Skin epidermis (tissue), 12 donors: ENCODE measurements at regions not wholly inside any gene's neighbourhood (a gene's known extent, or its start where the extent isn't known, plus 50 kb on each side); places are given as distances from the start of the nearest gene placed in this dataset.

Experiments
- H3K27ac ChIP-seq, 21 experiments: fragments of 200-600 bp; sonication (generic) in 11 of 21; one replicate each; pipeline ENCODE4 v1.5.0; 2020; ENCODE audit warnings: mild to moderate bottlenecking in 3 of 21, inconsistent platforms in 2 of 21, moderate library complexity in 2 of 21
- H3K4me3 ChIP-seq, 7 experiments: fragments of 200-600 bp; sonication (generic) in 2 of 7; one replicate each; pipeline ENCODE4 v1.5.0; 2020; ENCODE audit warnings: inconsistent platforms in 2 of 7, mild to moderate bottlenecking in 2 of 7, moderate library complexity in 1 of 7

GRCh38 chr6:74807674-74808073 lies 398.2 kb downstream of the COL12A1 start:
- no peak overlapping the region for H3K27ac ChIP-seq
- no peak overlapping the region for H3K4me3 ChIP-seq

DNA sequence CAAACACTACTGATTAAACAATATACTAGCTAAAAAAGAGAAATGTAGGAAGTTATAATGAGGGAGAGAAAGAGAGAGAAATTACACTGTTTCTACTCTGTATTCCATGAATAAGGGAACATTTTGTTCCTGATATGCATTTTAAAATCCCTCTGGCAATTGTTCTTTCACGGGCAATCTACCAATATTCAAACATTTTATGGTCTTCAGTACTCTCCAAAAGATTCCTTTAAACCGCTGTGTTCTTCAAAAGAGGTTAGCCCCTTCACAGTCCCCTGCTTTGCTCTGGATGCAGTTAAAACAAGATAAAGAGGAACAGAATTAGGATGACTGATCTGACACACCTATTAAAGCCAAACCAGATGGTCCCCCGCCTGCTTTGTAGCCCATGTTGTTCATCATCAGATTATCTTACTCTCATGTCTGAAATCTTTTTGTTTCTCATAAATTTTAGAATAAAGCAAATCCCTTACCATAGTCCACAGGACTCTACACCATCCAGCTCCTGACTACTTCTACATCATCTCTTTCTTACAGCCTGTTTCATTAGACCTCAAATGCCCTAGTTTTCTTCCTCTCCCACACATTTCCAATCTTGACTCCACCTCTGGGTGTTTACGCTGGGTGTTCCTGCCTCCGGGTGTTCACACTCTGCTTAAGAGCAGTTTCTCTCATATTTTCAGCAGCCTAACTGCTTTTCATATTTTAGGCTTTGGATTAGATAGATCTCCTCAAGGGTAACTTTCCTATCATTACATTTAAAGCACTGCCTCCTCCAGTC lies 399.7 kb downstream of the COL12A1 start:
- peak overlapping the region in 4 of 21 experiments; percentile 5 to 14 (median 8) for H3K27ac ChIP-seq
- no peak overlapping the region for H3K4me3 ChIP-seq

DNA sequence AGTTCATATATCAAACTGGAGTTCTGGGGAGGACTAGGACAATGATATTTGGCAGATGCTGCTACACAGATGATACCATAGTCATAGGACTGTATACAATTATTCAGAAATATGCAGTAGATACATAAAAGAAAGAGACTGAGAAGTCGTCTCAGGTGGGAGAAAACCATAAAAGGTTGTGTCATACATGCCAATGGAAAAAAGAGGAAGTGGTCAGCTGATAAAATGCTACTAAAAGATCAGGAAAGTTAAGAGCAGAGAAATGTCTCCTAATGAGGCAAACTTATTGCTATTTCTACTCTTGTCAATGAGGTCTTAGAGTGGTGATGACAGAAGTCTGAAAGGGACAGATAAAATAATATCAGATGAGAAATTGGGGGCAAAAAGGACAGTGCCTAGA lies 407.6 kb downstream of the COL12A1 start:
- H3K4me3 ChIP-seq: no peak overlapping the region
- H3K27ac ChIP-seq: no peak overlapping the region

DNA sequence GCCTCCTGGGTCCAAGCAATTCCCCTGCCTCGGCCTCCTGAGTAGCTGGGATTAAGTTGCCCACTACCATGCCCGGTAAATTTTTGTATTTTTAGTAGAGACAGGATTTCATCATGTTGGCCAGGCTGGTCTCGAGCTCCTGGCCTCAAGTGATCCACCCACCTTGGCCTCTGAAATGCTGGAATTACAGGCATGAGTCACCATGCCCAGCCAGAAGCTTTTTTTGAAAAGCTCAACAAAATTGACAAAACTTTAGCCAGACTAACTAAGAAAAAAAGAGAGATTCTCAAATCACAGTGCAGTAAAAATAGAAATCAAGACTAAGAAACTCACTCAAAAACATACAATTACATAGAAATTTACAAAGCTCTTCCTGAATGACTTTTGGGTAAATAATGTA lies 420.6 kb downstream of the COL12A1 start:
- no peak overlapping the region for H3K27ac ChIP-seq
- H3K4me3 ChIP-seq: no peak overlapping the region

GRCh38 chr6:74782346-74782745 lies 423.5 kb downstream of the COL12A1 start:
- Histone ChIP-seq H3K4me3 (no peak overlapping the region), H3K27ac (no peak overlapping the region)

DNA sequence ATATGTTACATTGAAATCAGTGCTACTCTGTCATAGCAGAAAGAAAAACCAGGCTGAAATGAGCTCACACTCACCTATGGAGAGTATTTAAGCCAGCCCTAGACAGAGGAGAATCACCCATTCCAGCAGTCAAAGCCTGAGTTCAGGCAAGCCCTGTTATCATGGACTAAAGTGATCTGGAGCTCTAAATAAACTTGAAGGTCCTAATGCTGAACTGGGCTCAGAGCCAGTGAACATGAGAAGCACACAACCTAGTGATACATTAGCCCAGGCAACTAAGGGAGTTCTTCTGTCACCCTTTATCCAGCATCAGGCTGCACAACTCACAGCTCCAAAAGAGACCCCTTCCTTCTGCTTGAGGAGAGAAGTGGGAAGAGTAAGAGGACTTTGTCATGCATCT lies 425.0 kb downstream of the COL12A1 start:
- Histone ChIP-seq H3K4me3 (no peak overlapping the region), H3K27ac (no peak overlapping the region)

DNA sequence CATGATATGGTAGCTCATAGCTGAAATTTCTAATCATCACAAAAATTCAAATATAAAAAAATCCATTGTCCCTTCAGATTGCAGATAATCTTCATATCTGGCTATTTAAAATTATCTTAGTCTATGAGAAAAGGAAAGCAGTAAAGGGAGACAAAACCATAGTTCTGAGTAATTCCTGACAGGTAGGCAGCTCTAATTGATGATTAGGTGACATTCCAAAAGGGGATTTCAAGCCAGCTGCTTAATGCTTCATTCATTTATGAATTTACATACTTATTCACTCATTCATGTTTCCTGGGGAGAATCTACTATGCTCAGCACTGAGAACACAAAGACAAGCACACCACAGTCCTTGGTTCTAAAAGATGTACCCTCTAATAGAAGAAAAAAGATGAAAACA lies 437.1 kb downstream of the COL12A1 start:
- no peak overlapping the region for H3K4me3 ChIP-seq
- no peak overlapping the region for H3K27ac ChIP-seq

DNA sequence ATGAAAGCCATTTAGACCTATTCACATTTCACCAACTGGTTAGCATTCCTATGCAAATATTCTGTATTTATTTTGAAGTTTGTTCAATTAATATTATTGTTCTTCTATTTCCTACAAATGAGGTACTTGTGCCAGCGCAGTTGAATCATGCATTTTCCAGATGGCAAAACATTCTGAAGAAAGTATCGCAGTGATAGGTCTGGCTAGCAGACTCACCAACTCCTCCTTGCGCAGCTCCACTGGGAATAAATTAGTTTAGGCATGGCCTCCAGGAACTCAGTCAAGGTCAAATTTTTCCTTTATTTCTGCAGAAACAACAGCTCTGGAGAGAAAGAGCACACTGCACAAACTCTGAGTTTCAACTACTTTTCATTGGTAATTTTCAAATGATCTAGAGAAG lies 437.7 kb downstream of the COL12A1 start:
- Histone ChIP-seq H3K27ac (no peak overlapping the region), H3K4me3 (no peak overlapping the region)

DNA sequence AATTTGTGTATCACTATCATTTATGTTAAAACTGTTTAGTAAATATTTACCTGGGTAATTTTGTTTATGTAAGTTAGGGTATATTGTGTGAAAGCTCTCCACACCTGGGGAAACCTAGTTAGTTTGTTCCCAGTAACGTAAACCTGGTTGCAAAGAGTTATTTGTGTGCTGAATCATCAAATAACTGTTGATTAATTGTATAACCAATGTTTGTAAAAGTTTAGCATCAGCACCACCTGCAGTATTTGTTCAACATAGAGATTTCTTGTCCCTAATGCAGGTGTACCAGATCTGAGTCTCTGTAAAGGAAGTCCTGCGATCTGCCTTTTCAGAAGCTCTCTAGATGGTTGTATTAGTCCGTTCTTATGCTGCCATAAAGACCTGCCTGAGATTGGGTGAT lies 440.4 kb downstream of the COL12A1 start:
- H3K4me3 ChIP-seq: no peak overlapping the region
- no peak overlapping the region for H3K27ac ChIP-seq

DNA sequence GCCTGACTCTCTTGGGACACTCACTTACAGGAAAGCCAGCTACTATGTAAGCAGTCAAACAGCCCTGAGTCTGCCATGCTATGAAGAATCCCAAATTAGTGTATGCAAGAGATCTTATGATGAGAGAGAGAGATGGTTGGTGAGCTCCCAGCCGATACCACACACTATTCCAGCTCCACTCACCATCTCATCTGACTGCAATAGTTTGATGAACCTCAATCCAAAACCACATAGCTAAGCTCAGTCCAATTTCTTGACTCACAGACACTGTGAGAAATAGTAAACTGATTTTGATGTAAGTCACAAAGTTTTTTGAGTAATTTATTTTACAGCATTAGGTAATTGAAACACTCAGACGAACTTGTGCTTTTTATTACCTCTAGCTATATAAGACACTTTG lies 441.4 kb downstream of the COL12A1 start:
- Histone ChIP-seq H3K4me3 (no peak overlapping the region), H3K27ac (no peak overlapping the region)

DNA sequence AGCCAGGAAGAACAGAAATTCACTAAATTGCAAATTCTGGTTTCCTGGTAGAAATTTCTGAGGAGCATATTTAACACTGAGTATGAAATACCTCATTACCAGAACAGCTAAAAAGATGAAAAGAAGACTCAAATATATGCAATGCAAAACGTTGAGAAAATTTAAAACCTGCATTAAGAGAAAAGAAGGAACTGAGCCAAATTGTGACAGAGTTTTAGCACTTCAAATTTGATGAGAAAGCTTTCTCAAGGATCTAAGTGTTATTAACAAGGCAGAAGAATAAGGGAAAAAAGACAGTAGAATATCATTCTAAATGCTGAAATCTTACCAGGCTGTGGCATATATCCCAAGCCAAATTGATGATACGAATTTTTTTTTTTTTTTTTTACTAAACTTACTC lies 443.0 kb downstream of the COL12A1 start:
- no peak overlapping the region for H3K27ac ChIP-seq
- H3K4me3 ChIP-seq: no peak overlapping the region

- H3K4me3 ChIP-seq: no peak overlapping the region
Measured at GRCh38 chr6:74757813-74758212, 448.0 kb downstream of the COL12A1 start.

GRCh38 chr6:74756923-74757322 lies 448.9 kb downstream of the COL12A1 start:
- Histone ChIP-seq H3K4me3 (no peak overlapping the region), H3K27ac (no peak overlapping the region)

More at GRCh38 chr6:74757813-74758212, 448.0 kb downstream of the COL12A1 start:
- H3K27ac ChIP-seq: no peak overlapping the region

DNA sequence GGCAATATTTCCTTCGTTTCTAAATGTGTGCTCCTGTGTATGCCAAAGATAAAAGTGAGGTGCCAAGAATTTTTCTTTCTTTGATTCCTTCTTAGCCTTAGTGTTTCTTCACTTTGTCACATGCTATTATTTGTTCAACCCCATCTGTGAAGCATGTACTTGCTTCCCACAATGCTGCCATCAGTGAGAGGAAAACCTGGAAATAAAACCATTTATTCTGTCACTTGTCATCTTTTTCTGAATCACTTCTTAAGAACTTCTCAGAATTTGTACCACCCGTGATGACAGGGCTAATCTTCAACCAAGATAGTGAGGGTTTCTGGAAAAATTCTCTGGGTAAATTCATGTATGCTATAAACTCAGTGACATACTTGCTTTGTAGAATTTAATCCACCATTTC lies 450.1 kb downstream of the COL12A1 start:
- Histone ChIP-seq H3K4me3 (no peak overlapping the region), H3K27ac (no peak overlapping the region)

- Histone ChIP-seq H3K4me3 (no peak overlapping the region), H3K27ac (peak overlapping the region in 1 of 21 experiments; percentile 7)
Measured at GRCh38 chr6:74755196-74755595, 450.7 kb downstream of the COL12A1 start.

GRCh38 chr6:74753883-74754600 lies 451.8 kb downstream of the COL12A1 start:
- H3K4me3 ChIP-seq: no peak overlapping the region
- H3K27ac ChIP-seq: no peak overlapping the region

DNA sequence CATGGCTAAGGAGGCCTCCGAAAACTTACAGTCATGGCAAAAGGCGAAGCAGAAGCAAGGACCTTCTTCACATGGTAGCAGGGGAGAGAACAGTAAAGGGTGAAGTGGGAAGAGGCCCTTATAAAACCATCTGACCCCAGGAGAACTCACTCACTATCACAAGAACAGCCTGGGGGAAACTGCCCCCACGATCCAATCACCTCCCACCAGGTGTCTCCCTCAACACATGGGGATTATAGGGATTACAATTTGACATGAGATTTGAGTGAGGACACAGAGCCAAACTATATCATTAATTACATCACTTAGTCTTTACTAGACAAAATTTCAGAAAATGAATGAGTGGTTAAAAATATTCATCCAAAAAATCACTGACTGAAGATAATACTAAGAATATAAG lies 453.6 kb downstream of the COL12A1 start:
- H3K4me3 ChIP-seq: no peak overlapping the region

GRCh38 chr6:74750826-74751225 lies 455.0 kb downstream of the COL12A1 start:
- no peak overlapping the region for H3K4me3 ChIP-seq

More for the DNA sequence above, 453.6 kb downstream of the COL12A1 start:
- no peak overlapping the region for H3K27ac ChIP-seq

GRCh38 chr6:74749211-74750147 lies 456.4 kb downstream of the COL12A1 start:
- no peak overlapping the region for H3K4me3 ChIP-seq
- no peak overlapping the region for H3K27ac ChIP-seq

More at GRCh38 chr6:74750826-74751225, 455.0 kb downstream of the COL12A1 start:
- no peak overlapping the region for H3K27ac ChIP-seq

- no peak overlapping the region for H3K27ac ChIP-seq
- H3K4me3 ChIP-seq: no peak overlapping the region
Measured at GRCh38 chr6:74745670-74746069, 460.2 kb downstream of the COL12A1 start.
